GM21515 (cell line): ENCODE measurements at regions not wholly inside any gene's neighbourhood (a gene's known extent, or its start where the extent isn't known, plus 50 kb on each side); places are given as distances from the start of the nearest gene placed in this dataset.

Experiments
- ATAC-seq: cut with Tn5 transposase; IDR thresholded peaks from one replicate; pipeline ENCODE4 v1.9.1; 2021; ENCODE audit not compliant: unreplicated experiment

DNA sequence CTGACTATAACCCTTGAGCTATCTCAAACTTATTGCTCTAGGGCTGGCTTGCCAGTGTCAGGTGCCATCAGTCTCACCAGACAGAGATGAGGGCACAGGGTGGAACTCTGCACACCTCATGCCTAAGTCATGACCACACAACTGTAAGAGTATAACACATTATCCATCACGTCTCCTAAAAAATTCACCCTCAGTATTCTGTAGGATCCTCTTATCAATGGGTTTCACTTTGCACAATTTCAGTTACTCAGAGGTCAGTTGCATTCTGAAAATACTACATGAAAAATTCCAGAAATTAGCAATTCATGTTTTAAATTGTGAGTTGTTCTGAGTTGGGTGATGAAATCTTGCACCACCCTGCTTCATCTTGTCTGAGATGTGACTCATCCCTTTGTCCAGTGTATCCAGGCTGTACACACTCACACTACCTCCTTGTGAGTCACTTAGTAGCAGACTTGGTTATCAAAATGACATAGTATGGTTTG lies 690.9 kb upstream of the CDH18 start:
- no peak for ATAC-seq

DNA sequence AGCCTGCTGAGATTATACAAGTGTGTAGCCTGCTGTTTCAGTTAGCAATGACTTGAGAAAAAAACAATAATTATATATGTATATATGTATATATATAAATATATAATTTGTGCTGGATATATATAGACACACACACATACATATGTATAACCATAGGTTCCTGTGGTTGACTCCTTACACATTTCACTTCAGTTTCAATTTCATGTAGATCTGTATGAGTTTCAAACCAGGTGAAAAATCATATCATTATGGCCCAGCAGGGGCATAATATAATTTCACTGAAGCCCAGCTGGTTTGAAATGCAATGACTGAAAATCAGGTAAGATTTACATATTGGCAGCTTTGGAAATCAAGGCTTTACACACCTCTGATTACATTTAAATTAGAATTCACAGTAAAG lies 690.4 kb upstream of the CDH18 start:
- ATAC-seq = no peak

DNA sequence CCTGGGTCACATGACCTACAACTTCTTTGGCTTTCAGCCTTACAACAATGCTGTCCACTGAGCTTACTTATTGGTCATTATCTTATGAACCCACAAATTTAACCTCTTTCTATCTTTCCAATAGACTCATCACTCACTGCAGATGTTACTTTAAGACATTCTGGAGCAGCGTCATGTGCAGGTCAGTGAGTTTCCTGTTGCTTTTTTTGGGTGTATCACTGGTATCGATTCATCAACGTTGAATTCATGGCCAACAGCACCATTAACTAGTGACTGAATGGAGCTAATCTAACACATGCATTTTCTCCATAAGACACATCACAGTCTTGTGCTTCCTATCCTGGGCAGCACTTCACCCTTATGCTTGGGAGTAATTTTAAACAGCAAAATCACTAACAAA lies 672.6 kb upstream of the CDH18 start:
- no peak for ATAC-seq

- no peak for ATAC-seq
Measured at GRCh38 chr5:20656262-20656661, 668.3 kb upstream of the CDH18 start.

DNA sequence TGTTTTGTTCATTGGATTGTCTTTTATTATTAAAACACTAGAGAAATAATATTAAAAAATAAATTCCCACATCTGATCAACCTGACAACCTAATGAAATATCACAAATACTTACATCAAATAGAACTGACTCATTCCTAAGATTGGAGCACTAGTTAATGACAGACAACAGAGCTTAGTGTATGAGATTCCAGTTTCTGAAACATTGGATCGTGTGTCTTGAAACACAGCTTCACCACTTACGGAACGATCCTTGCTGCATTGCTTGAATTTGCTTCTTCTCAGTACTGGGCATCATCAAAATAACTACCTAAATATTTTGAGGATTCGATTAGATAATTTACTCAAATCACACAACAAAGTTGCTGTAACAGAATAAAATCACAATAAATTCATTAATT lies 667.2 kb upstream of the CDH18 start:
- no peak for ATAC-seq

GRCh38 chr5:20654746-20655145 lies 666.7 kb upstream of the CDH18 start:
- no peak for ATAC-seq

DNA sequence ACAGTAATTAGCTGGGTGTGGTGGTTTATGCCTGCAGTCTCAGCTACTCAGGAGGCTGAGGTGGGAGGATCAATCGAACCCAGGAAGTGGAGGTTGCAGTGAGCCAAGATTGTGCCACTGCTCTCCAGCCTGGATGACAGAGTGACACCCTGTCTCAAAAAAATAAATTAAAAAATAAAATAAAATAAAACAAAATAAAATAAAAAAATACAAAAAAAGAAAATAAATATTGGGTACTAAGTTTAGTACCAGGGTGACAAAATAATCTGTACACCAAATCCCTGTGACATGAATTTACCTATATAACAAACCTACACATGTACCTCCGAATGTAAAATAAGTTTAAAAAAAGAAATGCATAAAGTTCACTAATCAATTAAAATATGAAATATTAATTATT lies 666.0 kb upstream of the CDH18 start:
- no peak for ATAC-seq

- ATAC-seq = no peak
Measured at GRCh38 chr5:20649966-20650365, 662.0 kb upstream of the CDH18 start.

GRCh38 chr5:20648981-20649380 lies 661.0 kb upstream of the CDH18 start:
- no peak for ATAC-seq

DNA sequence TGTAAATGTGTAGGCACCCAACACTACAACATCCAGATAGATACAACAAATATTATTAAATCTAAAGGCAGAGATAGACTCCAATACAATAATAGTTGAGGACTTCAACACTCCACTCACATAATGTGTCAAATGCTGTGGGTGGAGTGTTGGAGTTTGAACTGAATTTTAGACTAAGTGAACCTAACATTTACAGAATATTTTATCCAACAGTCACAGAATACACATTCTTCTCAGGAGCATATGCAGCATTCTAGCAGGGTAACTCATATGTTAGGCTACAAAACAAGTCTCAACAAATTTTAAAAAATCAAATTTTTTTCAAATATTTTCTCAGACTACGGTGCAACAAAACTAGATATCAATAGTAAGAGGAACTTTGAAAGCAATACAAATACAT lies 648.7 kb upstream of the CDH18 start:
- no peak for ATAC-seq

DNA sequence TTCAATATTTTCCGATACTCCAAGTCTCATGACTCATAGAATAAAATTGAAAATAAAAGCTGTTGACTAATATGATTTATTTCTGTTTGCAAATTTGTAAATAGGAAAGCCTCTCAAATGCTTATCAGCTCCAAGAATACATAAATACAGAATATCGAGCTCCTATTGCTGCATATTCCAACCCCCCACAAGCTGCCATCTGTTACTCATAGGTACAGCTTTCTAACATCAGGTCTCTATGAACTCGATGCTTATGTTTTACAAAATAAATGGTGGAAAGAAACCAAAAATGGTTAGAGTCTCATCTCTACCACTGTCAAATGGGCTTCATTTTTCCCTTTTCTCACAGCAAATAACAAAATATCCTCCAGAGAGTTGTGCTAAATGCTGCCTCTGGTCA lies 631.6 kb upstream of the CDH18 start:
- ATAC-seq = no peak

GRCh38 chr5:20618340-20618739 lies 630.3 kb upstream of the CDH18 start:
- ATAC-seq = no peak

- ATAC-seq = no peak
Measured at GRCh38 chr5:20617841-20618240, 629.8 kb upstream of the CDH18 start.

GRCh38 chr5:20615888-20616563 lies 628.0 kb upstream of the CDH18 start:
- ATAC-seq = no peak

DNA sequence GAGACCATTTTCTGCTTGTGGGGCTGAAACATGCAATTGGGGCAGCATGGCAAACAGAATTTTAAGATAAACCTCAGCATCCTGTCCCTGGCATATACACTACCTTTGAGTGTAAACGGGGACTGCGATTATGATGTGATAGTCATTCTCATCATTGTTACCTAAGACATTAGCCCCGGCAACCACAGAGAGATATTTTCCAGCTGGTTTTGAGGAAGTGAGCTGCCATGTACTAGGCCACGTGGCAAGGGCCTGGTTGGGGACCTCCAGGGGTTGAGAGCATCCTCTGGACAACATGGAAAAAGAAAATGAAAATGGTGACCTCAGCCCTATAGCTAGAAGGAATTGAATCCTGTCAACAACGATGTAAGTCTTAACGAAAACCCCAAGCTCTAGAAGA lies 623.6 kb upstream of the CDH18 start:
- no peak for ATAC-seq

DNA sequence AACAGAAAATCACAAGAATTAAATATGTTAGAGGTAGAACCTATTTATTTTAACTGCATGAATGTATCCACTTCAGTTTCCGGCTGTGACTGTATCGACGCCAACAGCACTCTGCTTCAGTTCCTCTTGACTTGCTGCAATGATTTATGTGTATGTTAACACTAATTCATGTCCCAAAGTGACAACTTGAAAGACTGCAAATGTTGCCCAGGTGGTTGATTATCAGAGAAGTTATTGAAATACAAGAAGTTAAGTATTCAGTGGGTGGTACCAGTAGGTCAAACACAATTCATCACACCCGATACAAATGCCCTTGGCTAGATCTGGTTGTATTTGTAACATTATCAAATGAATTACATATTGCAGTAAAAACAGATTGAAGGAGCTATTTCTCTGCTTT lies 622.7 kb upstream of the CDH18 start:
- no peak for ATAC-seq

- ATAC-seq = no peak
Measured at GRCh38 chr5:20609126-20609525, 621.1 kb upstream of the CDH18 start.

GRCh38 chr5:20608567-20608966 lies 620.6 kb upstream of the CDH18 start:
- ATAC-seq = no peak

DNA sequence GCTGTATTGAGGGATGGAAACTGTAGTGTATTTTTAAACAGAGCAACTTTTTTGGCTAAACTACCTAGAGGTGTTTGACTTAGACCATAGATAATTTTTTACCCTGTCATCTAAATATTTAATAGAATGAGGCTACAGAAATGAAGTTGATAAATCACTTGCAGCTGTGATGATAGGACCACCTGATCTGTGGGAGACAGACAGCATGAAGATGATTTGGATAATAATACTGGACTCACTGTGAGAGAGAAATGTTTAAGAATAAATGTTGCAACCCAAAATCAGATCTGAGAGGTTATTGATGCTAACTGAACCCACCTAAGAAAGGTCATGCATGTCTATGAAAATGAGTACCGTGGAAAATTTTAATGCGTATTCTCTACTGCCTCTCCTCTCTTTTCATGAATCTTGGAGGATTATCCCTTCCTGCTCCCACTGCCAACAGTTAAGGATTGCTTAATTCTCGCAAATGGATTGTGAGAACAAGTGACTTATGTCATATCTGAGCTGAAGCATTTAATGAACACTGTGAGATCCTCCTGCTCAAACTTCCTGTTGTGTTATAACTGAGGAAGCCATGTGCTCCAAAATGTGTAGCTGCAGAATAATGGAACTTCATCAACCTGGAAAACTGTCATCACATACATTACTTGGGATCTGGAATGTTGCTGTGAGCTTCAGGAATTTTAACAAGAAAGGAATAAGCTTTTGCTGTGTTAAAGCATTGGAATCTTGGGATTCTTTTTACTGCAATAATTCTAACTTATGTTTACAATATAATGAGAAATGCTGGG lies 617.9 kb upstream of the CDH18 start:
- ATAC-seq = no peak

DNA sequence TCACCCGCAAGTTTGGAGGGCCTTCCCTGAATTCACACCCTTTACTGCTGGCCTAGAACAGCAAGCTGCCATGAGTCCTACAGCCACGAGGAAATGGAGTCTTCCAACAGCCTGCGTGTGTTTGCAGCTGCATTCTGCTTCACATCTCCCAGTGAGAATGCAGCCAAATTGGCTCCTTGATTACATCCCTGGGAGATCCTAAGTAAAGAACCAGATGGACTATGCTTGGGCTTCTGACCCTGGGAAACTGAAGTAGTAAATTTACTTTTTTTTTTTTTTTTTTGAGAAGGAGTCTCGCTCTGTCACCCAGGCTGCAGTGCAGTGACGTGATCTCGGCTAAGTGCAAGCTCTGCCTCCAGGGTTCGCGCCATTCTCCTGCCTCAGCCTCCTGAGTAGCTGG lies 617.0 kb upstream of the CDH18 start:
- ATAC-seq = no peak

DNA sequence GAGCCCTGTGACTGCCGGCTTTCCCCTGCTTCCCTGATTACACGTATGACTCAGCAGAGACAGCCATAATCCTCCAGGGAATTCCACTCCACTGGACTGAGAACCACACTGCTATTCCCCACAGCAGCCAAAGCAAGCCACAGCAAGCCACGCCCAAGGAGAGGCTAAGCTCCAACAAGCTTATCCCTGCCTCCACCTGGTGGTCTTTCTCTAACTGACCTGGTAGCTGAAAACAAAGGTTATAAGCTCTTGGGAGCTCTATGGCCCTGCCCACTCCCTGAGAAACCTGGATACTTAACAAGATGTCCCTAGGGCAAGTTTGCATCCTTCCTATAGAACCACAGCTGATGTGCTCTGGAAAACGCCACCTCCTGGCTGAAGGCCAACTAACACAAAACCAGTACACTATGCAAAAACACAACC lies 613.7 kb upstream of the CDH18 start:
- no peak for ATAC-seq

DNA sequence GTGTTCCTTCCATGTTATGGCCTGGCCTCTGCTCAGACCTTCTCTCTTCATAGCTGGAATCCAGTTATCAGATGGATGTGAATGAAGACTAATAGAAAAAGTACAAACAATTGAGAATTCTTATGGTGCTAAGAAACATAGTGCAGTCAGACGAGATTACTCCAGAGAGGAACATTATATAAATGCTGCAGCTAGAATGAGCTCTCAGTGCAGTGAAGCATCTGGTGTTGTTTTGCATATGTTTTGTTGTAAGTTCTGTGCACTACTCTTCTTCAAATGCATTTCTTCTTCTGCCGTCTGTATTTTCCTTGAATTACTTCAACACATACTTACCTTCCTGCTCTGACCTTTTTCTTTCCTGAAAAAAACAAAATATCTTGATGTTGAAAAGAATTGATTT lies 602.4 kb upstream of the CDH18 start:
- ATAC-seq = no peak

DNA sequence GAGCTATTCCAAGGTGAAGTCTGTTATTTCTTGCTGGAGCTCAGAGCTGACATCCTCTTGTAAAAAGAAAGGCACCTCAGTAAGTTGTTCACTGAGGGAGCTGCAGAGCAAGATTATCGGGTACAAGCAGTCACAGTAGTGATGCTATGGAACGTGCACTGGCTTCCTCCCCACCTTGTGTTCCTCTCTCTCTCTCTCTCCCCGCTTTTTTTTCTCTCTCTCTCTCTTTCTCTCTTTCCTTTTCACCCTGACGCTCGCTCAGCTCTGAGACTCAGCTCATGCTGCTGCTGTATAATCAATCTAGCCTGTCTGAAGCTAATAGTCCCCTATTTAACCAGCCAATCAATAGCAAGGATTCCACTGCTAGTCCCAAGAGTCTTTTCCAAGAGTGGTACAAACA lies 587.6 kb upstream of the CDH18 start:
- no peak for ATAC-seq
